ENCODE measurements at regions not wholly inside any gene's neighbourhood (a gene's known extent, or its start where the extent isn't known, plus 50 kb on each side); places are given as distances from the start of the nearest gene placed in this dataset.
A peak's percentile ranks its signal among the peaks of the same experiment; 100 is the strongest.

DNA sequence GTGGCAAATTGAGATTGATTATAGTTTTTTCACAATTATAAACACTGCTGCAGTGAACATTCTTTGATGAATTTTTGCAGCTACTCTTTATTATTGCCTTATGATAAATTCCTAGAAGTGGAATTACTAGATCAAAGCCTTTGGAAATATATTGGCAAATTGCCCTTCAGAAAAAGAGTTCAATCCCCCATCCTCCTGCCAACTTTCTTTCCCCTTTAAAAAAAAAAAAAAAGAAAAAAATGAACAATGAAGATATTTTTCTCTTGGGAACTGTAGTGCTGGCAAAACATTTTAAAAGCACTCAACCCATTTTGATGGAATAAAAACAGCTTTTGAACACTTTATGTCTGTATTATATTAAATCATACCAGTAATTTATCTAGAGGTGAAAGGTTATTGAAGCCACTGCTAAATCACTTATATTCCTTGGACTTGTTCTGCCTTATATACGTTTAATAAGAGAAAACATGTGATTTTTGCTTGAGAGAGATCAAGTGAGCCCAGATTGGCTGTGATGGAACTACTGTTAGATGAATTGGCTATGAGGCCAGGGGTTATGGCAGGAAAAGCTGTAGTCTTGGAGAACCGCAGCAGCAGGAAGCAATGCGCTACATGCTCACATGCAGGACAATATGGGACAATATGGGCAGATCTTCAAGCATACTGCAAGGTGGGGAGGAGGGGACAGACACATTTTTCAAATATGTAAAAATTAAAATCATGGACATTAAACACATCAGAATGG, 212.8 kb upstream of the C2CD4B start:
- no peak for DNase-seq

GRCh38 chr15:62378772-62379498, 213.8 kb upstream of the C2CD4B start:
- DNase-seq = no peak

DNA sequence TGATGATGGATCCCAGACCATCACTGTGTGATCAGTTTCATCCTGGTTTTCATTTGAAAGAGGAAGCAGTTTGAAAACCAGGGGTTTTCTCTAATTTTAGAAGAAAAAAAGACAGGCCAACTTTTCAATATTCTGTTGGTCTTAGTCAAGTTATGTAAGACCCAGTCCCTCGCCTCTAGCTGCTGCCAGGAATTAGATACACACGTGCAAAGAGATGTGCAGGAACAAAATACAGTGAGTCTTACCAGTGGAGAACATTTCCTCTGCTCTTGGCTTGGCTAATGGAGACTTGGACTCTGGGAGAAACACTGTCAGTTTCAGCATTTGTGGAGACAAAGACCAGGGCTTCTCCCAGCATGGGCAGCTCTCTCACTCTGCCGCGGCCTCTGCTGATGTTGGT, 214.9 kb upstream of the C2CD4B start:
- DNase-seq = no peak

DNA sequence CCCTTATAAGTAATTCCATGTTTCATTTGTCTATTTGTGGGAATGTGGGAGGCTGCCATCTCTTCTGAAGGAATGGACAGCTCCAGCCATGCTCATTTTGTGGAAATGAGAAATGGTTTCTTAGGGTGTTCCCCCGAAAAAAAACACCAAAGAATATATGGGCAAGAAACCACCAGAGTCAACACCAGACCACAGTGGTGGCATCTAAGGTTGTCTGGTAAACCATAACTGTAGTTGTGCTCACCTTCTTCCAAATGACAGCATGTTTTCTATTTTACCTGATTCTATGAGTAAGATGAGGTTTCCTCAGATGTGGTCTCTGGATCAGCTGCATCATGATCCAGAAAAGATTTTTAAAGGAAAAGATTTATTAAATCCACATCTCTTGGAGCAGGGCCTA, 217.0 kb upstream of the C2CD4B start:
- DNase-seq = no peak

- DNase-seq = peak; percentile 61 to 76
These were observed 225.1 kb upstream of the C2CD4B start, which contains the start of gene TLN2 for GRCh38 chr15:62389885-62390790. Gene TLN2, plus strand, starts transcription at chr15:62390550.

DNA sequence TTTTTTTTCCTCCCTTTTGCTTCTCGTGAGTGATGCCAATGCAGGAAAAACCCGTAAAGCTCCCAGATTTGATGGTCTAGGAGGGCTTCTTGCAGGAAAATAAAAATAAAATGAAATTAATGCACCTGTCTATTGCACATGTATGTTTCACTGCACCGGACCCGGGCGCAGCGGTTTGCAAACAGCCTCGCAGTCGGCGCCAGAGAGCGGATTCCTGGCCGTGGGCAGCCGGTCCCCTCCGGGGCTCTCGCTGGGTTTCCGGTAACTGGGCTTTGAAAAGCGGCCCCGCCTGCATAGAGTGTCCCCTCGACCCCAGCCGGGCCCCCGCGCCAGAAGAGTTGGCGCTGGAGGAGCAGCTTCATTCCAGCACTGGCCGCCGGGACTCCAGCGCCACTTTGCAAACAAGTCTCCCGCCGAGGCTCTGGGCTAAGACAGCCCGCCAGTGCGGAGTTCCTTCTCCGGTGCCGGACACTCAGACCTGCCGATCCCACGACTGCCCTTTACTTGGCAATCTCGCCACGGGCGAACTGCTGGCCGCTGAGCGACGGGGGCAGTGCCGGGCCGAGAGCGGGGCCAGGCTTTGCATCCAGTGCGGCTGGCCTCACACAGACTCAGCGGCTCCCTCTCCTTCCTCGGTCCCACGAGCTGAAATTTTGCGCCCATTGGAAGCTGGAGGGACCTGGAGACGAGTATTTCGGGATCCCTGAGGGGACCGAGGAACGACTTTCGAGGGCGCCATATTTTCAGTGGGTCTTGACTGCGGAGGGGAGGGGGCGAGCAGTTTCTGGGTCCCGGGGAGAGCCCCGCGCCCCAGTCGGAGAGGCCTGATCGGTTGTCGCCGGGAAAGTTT, 225.9 kb upstream of the C2CD4B start:
- peak in 1 of 2 donors; percentile 5 for DNase-seq

- DNase-seq = peak in 1 of 2 donors; percentile 17
These were observed 226.7 kb upstream of the C2CD4B start for GRCh38 chr15:62391641-62392262.

GRCh38 chr15:62392376-62392775, 227.3 kb upstream of the C2CD4B start:
- DNase-seq = no peak

DNA sequence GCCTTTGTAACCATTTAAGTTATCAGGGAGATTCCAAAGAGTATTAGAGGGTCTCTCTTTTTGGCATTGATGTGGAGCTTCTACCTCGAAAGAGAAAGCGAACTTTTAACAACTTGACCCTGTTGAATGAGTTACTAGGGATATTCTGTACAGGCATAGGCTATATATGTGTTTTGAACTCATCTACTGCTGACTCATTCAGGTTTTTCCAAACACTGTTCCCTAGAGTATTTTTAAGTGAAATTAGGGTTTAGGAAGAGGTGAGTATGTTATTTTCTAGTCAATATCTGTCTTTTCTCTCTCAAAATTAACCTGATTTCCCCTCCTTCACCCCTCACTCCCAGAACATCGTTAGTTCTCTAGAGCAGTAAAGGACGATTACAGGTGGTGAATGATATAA, 228.1 kb upstream of the C2CD4B start:
- no peak for DNase-seq

GRCh38 chr15:62394079-62394478, 229.0 kb upstream of the C2CD4B start:
- DNase-seq = no peak

GRCh38 chr15:62400778-62401177, 235.7 kb upstream of the C2CD4B start:
- DNase-seq = no peak

DNA sequence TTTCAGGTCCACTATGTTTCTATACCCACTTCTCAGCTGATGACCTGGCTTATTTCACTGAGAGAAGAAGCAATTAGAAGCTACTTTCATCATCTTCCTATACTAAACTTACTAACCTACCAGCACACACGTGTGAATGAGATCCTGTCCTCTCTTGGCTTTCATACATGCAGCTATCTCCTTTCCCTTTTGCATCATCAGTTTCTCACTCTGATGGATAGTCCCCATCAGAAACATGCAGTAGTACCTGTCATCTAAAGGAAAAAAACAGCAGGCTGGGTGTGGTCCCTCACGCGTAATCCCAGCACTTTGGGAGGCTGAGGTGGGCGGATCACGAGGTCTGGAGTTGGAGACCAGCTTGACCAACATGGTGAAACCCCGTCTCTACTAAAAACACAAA, 237.6 kb upstream of the C2CD4B start:
- DNase-seq = no peak

DNA sequence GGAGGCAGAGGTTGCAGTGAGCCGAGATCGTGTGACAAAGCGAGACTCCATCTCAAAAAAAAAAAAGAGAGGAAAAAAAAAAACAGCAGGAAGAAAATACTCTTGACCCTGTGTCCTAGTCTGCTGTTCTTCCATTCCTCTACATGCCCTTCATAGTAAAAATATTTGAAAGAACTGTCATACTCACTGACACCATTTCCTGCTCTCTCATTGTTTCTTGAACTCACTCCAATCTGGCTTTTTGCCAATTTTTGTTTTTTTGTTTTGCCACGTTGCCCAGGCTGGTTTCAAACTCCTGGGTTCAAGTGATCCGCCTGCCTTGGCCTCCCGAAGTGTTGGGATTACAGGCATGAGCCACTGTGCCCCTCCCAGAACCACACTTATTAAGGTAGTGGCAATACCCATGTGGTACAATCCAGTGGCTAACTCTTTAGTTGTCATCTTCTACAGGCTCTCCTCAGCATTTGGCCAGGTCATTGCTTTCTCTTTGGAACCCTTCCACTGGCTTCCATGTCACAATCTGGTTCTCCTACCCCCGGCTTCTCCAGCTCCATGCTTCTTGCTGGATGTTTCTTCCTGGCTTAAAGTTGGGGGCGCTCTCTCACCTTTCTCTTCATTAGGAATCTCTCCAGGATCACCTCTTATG, 238.2 kb upstream of the C2CD4B start:
- DNase-seq = no peak

DNA sequence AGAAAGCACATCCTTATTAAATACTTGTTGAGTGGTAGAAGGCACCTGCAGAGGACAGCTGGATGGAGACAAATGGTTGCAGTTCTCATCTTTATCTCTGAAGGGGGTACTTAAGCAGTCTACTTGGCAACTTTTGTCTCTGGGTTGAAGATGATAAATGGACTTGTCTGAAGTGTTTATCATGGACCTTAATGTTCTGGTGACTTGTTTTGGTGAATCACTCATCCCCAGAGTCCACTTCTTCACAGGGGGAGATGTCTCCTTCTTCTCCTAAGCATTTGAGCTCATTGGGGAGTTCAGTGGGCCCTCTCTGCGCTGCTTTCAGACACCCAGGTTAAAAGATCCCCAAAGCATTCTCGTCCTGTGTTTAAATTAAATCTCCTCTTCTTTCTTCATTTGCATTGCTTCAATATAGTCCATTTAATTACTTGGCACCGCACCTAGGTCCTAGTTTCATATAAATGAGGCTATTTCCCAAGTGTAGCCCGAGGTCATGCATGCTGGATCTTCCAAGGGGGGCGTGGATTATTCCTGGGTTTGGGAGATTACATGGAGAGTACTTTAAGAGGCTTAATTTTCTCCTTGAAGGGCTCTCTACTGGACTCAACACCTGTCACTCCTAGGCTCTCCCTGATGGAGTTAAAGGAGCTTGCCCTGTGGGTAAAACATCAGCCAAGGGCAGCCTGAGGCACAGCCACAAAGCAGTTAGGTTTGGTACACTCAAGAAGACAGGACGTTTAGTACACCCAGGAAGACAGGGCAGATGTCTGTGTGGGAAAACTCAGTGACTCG, 239.3 kb upstream of the C2CD4B start:
- no peak for DNase-seq

GRCh38 chr15:62406305-62406891, 241.3 kb upstream of the C2CD4B start:
- DNase-seq = no peak

- DNase-seq = no peak
These were observed 242.1 kb upstream of the C2CD4B start for GRCh38 chr15:62407216-62407615.

DNA sequence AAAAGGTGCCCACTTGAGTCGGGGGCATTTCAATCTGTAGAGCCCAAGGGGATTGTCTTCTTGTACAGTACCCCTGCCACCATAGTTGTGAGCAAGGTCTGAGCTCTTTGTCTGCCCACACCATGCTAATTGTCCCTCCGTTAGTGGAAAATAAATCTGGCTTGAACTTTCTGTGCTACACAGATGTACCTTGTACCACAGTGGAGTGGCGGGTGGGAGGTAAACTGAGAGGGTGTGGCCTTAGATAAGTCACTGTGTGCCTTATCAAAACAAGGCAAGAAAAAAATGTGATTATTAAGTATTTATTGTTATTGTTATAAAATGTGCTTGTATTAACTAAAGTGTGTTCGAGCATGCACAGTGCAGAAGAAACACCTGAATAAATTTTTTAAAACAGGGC, 242.9 kb upstream of the C2CD4B start:
- no peak for DNase-seq

GRCh38 chr15:62409466-62409865, 244.4 kb upstream of the C2CD4B start:
- no peak for DNase-seq

- DNase-seq = no peak
These were observed 247.6 kb upstream of the C2CD4B start for GRCh38 chr15:62412686-62413085.

- DNase-seq = no peak
These were observed 248.1 kb upstream of the C2CD4B start for GRCh38 chr15:62413153-62413552.
